SJSA1 (cell line): ENCODE measurements at regions not wholly inside any gene's neighbourhood (a gene's known extent, or its start where the extent isn't known, plus 50 kb on each side); places are given as distances from the start of the nearest gene placed in this dataset.
A peak's percentile ranks its signal among the peaks of the same experiment; 100 is the strongest.

Source experiments
- DNase-seq, 2 experiments: peaks; one replicate each; pipeline ENCODE4 v3.0.0-alpha.2; 2015 to 2020; ENCODE audit warnings: low spot score in 2 of 2, low read depth in 1 of 2
- H3K27ac ChIP-seq: fragments of 250-450 bp; sonication (Bioruptor Pico); 2 replicates; pipeline ENCODE4 v1.5.1; 2020; ENCODE audit warnings: mild to moderate bottlenecking, moderate library complexity
- H3K27me3 ChIP-seq: fragments of 250-450 bp; sonication (Bioruptor Pico); replicated peaks from 2 replicates; pipeline ENCODE4 v1.5.1; 2020; ENCODE audit warnings: mild to moderate bottlenecking, moderate library complexity
- H3K36me3 ChIP-seq: fragments of 250-450 bp; sonication (Bioruptor Pico); 2 replicates; pipeline ENCODE4 v1.5.1; 2020; ENCODE audit warnings: mild to moderate bottlenecking
- H3K4me1 ChIP-seq: fragments of 250-450 bp; sonication (Bioruptor Pico); replicated peaks from 2 replicates; pipeline ENCODE4 v1.6.1; 2021; ENCODE audit warnings: mild to moderate bottlenecking
- H3K4me3 ChIP-seq: fragments of 250-450 bp; sonication (Bioruptor Pico); 2 replicates; pipeline ENCODE4 v1.5.1; 2020; ENCODE audit warnings: mild to moderate bottlenecking
- H3K9me3 ChIP-seq: fragments of 250-450 bp; sonication (Bioruptor Pico); replicated peaks from 2 replicates; pipeline ENCODE4 v1.5.1; 2020; ENCODE audit warnings: mild to moderate bottlenecking

GRCh38 chr10:29009464-29009863 lies 279.4 kb upstream of the LYZL1 start:
- no peak overlapping the region for H3K4me3 ChIP-seq
- DNase-seq, result no peak

DNA sequence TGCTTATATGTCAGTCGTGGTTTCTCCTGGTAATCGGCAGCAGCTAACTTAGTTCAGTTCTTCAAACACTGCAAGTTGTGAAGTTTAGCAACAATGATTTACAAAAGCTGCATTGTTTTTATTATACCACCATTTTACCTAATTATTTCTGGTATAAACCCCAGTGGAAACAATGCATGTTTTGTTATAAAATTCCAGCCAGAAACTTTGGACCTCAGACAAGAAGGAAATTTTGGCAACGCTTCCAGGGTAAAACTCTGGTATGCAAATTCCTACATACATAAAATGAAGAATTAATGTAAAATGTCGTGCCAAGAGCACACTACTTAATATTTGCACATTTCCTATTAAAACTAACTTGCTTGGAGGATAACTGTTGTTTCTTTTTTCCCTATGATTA lies 277.4 kb upstream of the LYZL1 start:
- no peak overlapping the region for H3K4me3 ChIP-seq
- no peaks in the 10 kb centered on the region for H3K27me3 ChIP-seq
- H3K4me1 ChIP-seq, result peaks cover 15% of the 10 kb centered on the region; the same call in 1 of the 2 replicates
- no peak for DNase-seq
- no peak overlapping the region for H3K27ac ChIP-seq
- H3K9me3 ChIP-seq, result no peaks in the 10 kb centered on the region
- H3K36me3 ChIP-seq, result no peaks in the 10 kb centered on the region

More at GRCh38 chr10:29009464-29009863, 279.4 kb upstream of the LYZL1 start:
- H3K9me3 ChIP-seq, result no peaks in the 10 kb centered on the region
- H3K4me1 ChIP-seq, result peaks cover 8% of the 10 kb centered on the region; the same call in 1 of the 2 replicates
- H3K27ac ChIP-seq, result no peak overlapping the region
- H3K36me3 ChIP-seq, result no peaks in the 10 kb centered on the region
- no peaks in the 10 kb centered on the region for H3K27me3 ChIP-seq

- no peaks in the 10 kb centered on the region for H3K9me3 ChIP-seq
- no peaks in the 10 kb centered on the region for H3K36me3 ChIP-seq
- peak in 1 of 2 experiments; percentile 43 for DNase-seq
- H3K27ac ChIP-seq, result no peak overlapping the region
- no peak overlapping the region for H3K4me3 ChIP-seq
- H3K4me1 ChIP-seq, result peaks cover 15% of the 10 kb centered on the region; the same call in 1 of the 2 replicates
- no peaks in the 10 kb centered on the region for H3K27me3 ChIP-seq
Measured at GRCh38 chr10:29012926-29013554, 275.8 kb upstream of the LYZL1 start.

GRCh38 chr10:29021591-29021990 lies 267.3 kb upstream of the LYZL1 start:
- DNase-seq, result no peak
- H3K9me3 ChIP-seq, result no peaks in the 10 kb centered on the region
- H3K36me3 ChIP-seq, result no peaks in the 10 kb centered on the region
- no peak overlapping the region for H3K27ac ChIP-seq
- H3K4me3 ChIP-seq, result no peak overlapping the region
- H3K27me3 ChIP-seq, result no peaks in the 10 kb centered on the region
- peaks cover 10% of the 10 kb centered on the region for H3K4me1 ChIP-seq

DNA sequence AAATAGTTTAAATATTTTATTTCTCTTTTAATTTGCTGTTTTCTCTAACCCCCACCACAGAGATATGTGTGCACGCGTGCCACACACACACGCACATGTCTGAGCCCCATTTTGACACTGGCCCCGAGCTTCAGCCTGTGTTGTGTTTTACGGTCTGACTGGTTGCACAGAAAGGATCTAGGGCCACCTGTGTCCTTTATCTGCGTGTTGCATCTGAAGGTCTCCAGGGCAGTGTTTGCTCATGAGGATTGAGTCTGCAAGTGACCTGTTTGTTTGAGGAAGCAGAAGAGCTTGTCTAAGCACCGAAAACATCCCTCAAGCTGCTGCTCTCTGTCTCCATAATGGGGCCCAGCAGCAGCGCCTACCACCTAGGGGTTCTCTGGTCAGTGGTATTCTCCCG lies 266.4 kb upstream of the LYZL1 start:
- Histone ChIP-seq H3K9me3 (no peaks in the 10 kb centered on the region), H3K27me3 (no peaks in the 10 kb centered on the region), H3K36me3 (no peaks in the 10 kb centered on the region), H3K4me3 (no peak overlapping the region), H3K27ac (no peak overlapping the region), H3K4me1 (peaks cover 10% of the 10 kb centered on the region)
- DNase-seq, result no peak

DNA sequence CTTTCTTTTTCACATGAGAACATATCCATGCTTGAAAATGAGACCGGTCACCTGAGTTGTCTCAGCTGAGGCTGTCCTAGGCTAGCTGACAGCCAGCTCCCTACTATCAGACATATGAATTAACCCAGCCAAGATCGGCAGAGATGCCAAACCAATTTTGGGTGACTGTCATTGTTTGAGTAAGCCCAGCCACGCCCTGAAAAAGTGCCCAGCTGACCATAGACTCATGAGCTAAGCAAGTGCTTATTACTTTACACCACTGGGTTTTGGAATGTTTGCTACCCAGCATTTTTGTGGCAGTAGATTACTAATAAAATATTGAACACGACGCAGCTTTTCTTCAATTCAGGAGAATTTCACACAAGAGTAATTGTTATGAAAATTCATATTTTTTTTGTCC lies 265.2 kb upstream of the LYZL1 start:
- no peaks in the 10 kb centered on the region for H3K27me3 ChIP-seq
- no peak for DNase-seq
- no peaks in the 10 kb centered on the region for H3K36me3 ChIP-seq
- no peaks in the 10 kb centered on the region for H3K9me3 ChIP-seq
- H3K4me3 ChIP-seq, result no peak overlapping the region
- H3K4me1 ChIP-seq, result peaks cover 10% of the 10 kb centered on the region
- no peak overlapping the region for H3K27ac ChIP-seq

DNA sequence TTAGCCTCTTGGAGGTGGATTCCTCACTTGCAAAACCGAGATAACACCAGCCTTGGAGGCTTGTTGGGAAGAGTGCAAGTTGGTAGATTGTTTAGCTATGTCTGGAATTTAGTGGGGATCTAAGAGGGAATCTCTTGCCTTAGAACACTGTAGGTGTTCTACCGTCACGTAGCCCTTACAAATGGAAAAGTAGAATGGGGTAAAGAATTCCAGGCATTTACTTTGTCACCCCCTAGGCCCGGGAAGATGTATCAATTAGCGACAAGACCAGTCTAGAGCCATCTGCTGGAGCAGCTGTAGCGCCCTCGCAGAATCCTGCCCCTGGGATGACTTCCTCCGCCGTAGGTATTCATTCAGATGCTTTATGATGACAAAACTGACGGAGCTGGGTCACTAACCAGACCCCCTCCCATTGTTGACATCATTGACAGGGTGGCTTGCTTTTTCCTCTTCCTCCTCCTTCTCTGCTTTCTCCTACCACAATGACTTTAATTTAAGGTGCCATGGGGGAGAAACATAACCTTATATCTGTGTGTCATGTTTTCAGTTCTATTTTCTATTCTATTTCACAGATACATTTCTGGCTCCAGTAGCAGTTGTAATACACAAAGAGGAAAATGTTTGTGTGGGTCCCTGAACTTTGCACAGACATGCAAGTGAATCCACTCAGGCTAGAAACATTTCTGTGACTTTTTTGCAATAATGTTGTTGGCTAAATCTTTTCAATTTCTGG lies 262.6 kb upstream of the LYZL1 start:
- DNase-seq, result no peak
- H3K4me3 ChIP-seq, result no peak overlapping the region
- H3K27ac ChIP-seq, result no peak overlapping the region
- H3K36me3 ChIP-seq, result no peaks in the 10 kb centered on the region
- peaks cover 10% of the 10 kb centered on the region for H3K4me1 ChIP-seq
- H3K27me3 ChIP-seq, result 0 out of 2 replicates have a peak, but pooled peaks cover 2% of the 10 kb centered on the region
- no peaks in the 10 kb centered on the region for H3K9me3 ChIP-seq

GRCh38 chr10:29026802-29027580 lies 261.9 kb upstream of the LYZL1 start:
- Histone ChIP-seq H3K36me3 (no peaks in the 10 kb centered on the region), H3K9me3 (no peaks in the 10 kb centered on the region), H3K27ac (no peak overlapping the region), H3K4me1 (peaks cover 10% of the 10 kb centered on the region), H3K4me3 (no peak overlapping the region), H3K27me3 (0 out of 2 replicates have a peak, but pooled peaks cover 2% of the 10 kb centered on the region)
- no peak for DNase-seq

GRCh38 chr10:29028486-29028885 lies 260.4 kb upstream of the LYZL1 start:
- peaks cover 9% of the 10 kb centered on the region for H3K4me1 ChIP-seq
- no peaks in the 10 kb centered on the region for H3K36me3 ChIP-seq
- H3K27ac ChIP-seq, result no peak overlapping the region
- H3K27me3 ChIP-seq, result 0 out of 2 replicates have a peak, but pooled peaks cover 2% of the 10 kb centered on the region
- no peak overlapping the region for H3K4me3 ChIP-seq
- DNase-seq, result no peak
- H3K9me3 ChIP-seq, result no peaks in the 10 kb centered on the region

GRCh38 chr10:29030900-29031299 lies 258.0 kb upstream of the LYZL1 start:
- 0 out of 2 replicates have a peak, but pooled peaks cover 2% of the 10 kb centered on the region for H3K27me3 ChIP-seq
- DNase-seq, result no peak
- H3K9me3 ChIP-seq, result no peaks in the 10 kb centered on the region
- H3K27ac ChIP-seq, result no peak overlapping the region
- no peaks in the 10 kb centered on the region for H3K36me3 ChIP-seq
- no peaks in the 10 kb centered on the region for H3K4me1 ChIP-seq
- no peak overlapping the region for H3K4me3 ChIP-seq

DNA sequence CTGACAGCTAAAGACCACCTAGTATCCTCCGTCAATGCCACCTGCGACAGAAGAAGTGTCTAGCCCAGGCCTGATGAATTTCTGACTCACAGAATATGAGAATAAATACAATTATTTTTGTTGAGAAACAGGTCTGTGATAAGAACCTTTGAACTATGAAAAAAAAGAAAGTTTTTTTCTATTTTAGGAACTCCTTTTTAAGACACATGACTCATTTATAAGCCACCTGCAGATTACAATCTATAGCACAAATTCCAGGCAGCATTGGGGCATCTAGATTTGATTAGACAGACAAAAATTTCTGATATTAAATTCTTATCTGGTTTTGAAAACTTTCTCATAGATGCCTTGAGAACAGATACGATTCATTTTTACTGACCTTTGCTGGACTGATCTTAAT lies 256.7 kb upstream of the LYZL1 start:
- Histone ChIP-seq H3K9me3 (no peaks in the 10 kb centered on the region), H3K27me3 (0 out of 2 replicates have a peak, but pooled peaks cover 2% of the 10 kb centered on the region), H3K4me1 (no peaks in the 10 kb centered on the region), H3K4me3 (no peak overlapping the region), H3K27ac (no peak overlapping the region), H3K36me3 (no peaks in the 10 kb centered on the region)
- DNase-seq, result no peak

GRCh38 chr10:29033311-29033940 lies 255.4 kb upstream of the LYZL1 start:
- no peaks in the 10 kb centered on the region for H3K9me3 ChIP-seq
- H3K27ac ChIP-seq, result no peak overlapping the region
- no peak for DNase-seq
- no peak overlapping the region for H3K4me3 ChIP-seq
- H3K4me1 ChIP-seq, result no peaks in the 10 kb centered on the region
- 0 out of 2 replicates have a peak, but pooled peaks cover 2% of the 10 kb centered on the region for H3K27me3 ChIP-seq
- no peaks in the 10 kb centered on the region for H3K36me3 ChIP-seq

DNA sequence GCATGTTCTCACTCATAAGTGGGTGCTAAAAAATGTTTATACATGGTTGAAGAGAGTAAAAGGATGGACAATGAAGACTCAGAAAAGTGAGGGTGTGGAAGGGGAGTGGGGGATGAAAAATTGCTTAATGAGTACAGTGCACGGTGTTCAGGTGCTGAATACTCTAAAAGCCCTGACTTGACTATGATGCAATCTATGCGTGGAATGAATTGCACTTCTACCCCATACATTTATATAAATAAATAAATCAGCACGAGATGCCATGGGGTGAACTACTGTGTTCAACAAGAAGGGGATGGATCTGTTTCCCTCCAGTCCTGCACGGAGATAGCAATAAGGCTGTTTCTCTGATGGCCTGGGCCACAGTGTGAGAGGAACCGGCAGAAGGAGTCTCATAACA lies 254.3 kb upstream of the LYZL1 start:
- Histone ChIP-seq H3K4me1 (peaks cover 6% of the 10 kb centered on the region), H3K27ac (no peak overlapping the region), H3K4me3 (no peak overlapping the region), H3K36me3 (no peaks in the 10 kb centered on the region), H3K27me3 (0 out of 2 replicates have a peak, but pooled peaks cover 2% of the 10 kb centered on the region), H3K9me3 (no peaks in the 10 kb centered on the region)
- no peak for DNase-seq
